Neural progenitor cell (in vitro differentiated cells): ENCODE measurements at regions not wholly inside any gene's neighbourhood (a gene's known extent, or its start where the extent isn't known, plus 50 kb on each side); places are given as distances from the start of the nearest gene placed in this dataset.
A peak's percentile ranks its signal among the peaks of the same experiment; 100 is the strongest.

Experiments used
- DNase-seq: peaks from one replicate; pipeline ENCODE4 v3.0.0-alpha.2; 2016; ENCODE audit warnings: low spot score
- H2AFZ ChIP-seq: fragments of 200-600 bp; sonication (generic); replicated peaks from 2 replicates; pipeline ENCODE4 v1.6.1; 2016; ENCODE audit warnings: antibody characterized with exemption
- H3F3A ChIP-seq: fragments of 200-600 bp; sonication (generic); 2 replicates; pipeline ENCODE4 v1.6.1; 2016; ENCODE audit warnings: antibody characterized with exemption, low read depth
- H3K27ac ChIP-seq: fragments of 200-600 bp; sonication (generic); 2 replicates; pipeline ENCODE4 v1.5.1; 2016; ENCODE audit warnings: mild to moderate bottlenecking
- H3K27me3 ChIP-seq: fragments of 200-600 bp; sonication (generic); 2 replicates; pipeline ENCODE4 v1.6.1; 2016; ENCODE audit warnings: mild to moderate bottlenecking, moderate library complexity
- H3K36me3 ChIP-seq: fragments of 200-600 bp; sonication (generic); 2 replicates; pipeline ENCODE4 v1.5.1; 2016
- H3K4me1 ChIP-seq: fragments of 200-600 bp; sonication (generic); 2 replicates; pipeline ENCODE4 v1.6.1; 2016; ENCODE audit warnings: mixed run types
- H3K4me2 ChIP-seq: fragments of 200-600 bp; sonication (generic); 2 replicates; pipeline ENCODE4 v1.6.1; 2016
- H3K4me3 ChIP-seq: fragments of 200-600 bp; sonication (generic); 2 replicates; pipeline ENCODE4 v1.5.1; 2016
- H3K79me2 ChIP-seq: fragments of 200-600 bp; sonication (generic); 2 replicates; pipeline ENCODE4 v1.6.1; 2016; ENCODE audit warnings: low read depth
- H3K9ac ChIP-seq: fragments of 200-600 bp; sonication (generic); 2 replicates; pipeline ENCODE4 v1.6.1; 2016
- H3K9me3 ChIP-seq: fragments of 200-600 bp; sonication (generic); 2 replicates; pipeline ENCODE4 v1.5.1; 2016; ENCODE audit warnings: low read depth
- H4K20me1 ChIP-seq: fragments of 200-600 bp; sonication (generic); 2 replicates; pipeline ENCODE4 v1.6.1; 2016; ENCODE audit warnings: low read depth
- H3K27ac Mint-ChIP-seq: 3 replicates; pipeline ENCODE4 v1.8.0; 2021; ENCODE audit warnings: mixed read lengths
- H3K27me3 Mint-ChIP-seq: 2 replicates; pipeline ENCODE4 v1.8.0; 2022; ENCODE audit warnings: low read depth, mild to moderate bottlenecking, inconsistent platforms, moderate library complexity, mixed read lengths; ENCODE audit not compliant: insufficient read depth
- H3K36me3 Mint-ChIP-seq: 3 replicates; pipeline ENCODE4 v1.8.0; 2021; ENCODE audit warnings: mixed read lengths
- H3K4me1 Mint-ChIP-seq: 3 replicates; pipeline ENCODE4 v1.8.0; 2021; ENCODE audit warnings: mixed read lengths
- H3K4me3 Mint-ChIP-seq: 3 replicates; pipeline ENCODE4 v1.8.0; 2021; ENCODE audit warnings: mild to moderate bottlenecking, moderate library complexity, mixed read lengths
- H3K9me3 Mint-ChIP-seq: 3 replicates; pipeline ENCODE4 v1.8.0; 2020; ENCODE audit warnings: mixed read lengths
- EZH2 ChIP-seq: fragments of 200-600 bp; sonication (generic); IDR thresholded peaks from 2 replicates; pipeline ENCODE4 v1.6.1; 2017; ENCODE audit warnings: antibody characterized with exemption, mild to moderate bottlenecking, moderate library complexity
- EZH2phosphoT487 ChIP-seq: fragments of 200-600 bp; sonication (generic); IDR thresholded peaks from 2 replicates; pipeline ENCODE4 v1.6.1; 2017; ENCODE audit warnings: antibody characterized with exemption
- TF ChIP-seq, protein P1 (sequence below): fragments of 200-600 bp; sonication (generic); IDR thresholded peaks from 2 replicates; pipeline ENCODE4 v1.5.1; 2017; ENCODE audit warnings: antibody characterized with exemption, mild to moderate bottlenecking

DNA sequence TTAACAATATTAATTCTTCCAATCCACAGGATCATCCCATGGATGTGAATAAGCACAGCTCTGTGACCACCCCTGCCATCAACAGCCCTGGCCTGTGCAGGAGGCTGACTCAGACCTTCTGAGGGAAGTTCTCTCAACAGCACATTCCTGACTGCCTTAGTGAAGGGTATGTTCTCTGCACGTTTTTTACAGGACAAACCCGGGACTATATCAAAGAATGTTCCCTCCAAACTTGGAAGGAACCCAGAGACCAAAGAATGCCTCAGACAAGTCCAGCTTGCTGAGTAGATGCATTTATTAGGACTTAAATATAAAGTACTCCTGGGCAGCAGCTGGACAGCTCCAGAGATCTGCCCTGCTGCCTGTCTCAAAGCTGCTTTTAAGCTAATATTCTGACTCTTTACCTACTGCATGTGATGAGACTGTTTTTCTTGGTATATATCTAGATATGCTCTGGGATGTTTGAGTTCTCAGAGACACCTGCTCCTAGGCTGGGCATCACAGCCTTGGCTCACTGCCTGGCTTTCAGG is 1127.8 kb upstream of the PRKX start:
- Histone ChIP-seq H3K4me3 (no peak overlapping the region), H3K4me1 (no peaks in the 10 kb centered on the region), H3K9ac (no peak overlapping the region), H3K79me2 (no peaks in the 10 kb centered on the region), H3K36me3 (no peaks in the 10 kb centered on the region), H3F3A (no peaks in the 10 kb centered on the region), H2AFZ (no peak overlapping the region), H3K27ac (no peak overlapping the region), H4K20me1 (no peaks in the 10 kb centered on the region), H3K4me2 (no peak overlapping the region), H3K9me3 (no peaks in the 10 kb centered on the region), H3K27me3 (no peaks in the 10 kb centered on the region)
- Mint-ChIP-seq H3K4me1 (no peaks in the 10 kb centered on the region), H3K36me3 (no peaks in the 10 kb centered on the region), H3K4me3 (no peak overlapping the region), H3K27ac (no peak overlapping the region), H3K9me3 (no peaks in the 10 kb centered on the region), H3K27me3 (no peaks in the 10 kb centered on the region)
- TF ChIP-seq, protein P1, sequence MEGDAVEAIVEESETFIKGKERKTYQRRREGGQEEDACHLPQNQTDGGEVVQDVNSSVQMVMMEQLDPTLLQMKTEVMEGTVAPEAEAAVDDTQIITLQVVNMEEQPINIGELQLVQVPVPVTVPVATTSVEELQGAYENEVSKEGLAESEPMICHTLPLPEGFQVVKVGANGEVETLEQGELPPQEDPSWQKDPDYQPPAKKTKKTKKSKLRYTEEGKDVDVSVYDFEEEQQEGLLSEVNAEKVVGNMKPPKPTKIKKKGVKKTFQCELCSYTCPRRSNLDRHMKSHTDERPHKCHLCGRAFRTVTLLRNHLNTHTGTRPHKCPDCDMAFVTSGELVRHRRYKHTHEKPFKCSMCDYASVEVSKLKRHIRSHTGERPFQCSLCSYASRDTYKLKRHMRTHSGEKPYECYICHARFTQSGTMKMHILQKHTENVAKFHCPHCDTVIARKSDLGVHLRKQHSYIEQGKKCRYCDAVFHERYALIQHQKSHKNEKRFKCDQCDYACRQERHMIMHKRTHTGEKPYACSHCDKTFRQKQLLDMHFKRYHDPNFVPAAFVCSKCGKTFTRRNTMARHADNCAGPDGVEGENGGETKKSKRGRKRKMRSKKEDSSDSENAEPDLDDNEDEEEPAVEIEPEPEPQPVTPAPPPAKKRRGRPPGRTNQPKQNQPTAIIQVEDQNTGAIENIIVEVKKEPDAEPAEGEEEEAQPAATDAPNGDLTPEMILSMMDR = no peak
- TF ChIP-seq EZH2phosphoT487 (no peak), EZH2 (no peak)
- no peak for DNase-seq

DNA sequence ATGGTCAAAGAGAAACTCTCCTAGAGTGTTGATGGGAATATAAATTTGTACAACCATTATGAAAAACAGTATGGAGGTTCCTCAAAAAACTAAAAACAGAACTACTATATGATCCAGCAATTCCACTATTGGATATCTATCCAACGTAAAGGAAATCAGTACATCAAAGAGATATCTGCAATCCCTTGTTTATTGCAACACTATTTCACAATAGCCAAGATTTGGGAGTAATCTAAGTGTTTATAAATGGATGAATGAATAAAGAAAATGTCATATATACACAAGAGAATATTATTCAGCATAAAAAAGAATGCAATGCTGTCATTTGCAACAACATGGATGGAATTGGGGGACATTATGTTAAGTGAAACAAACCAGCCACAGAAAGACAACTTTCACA is 1118.1 kb upstream of the PRKX start:
- Histone ChIP-seq H3K36me3 (no peaks in the 10 kb centered on the region), H3F3A (no peaks in the 10 kb centered on the region), H3K27me3 (no peaks in the 10 kb centered on the region), H2AFZ (no peak overlapping the region), H3K79me2 (no peaks in the 10 kb centered on the region), H3K4me1 (no peaks in the 10 kb centered on the region), H3K27ac (no peak overlapping the region), H4K20me1 (no peaks in the 10 kb centered on the region), H3K4me3 (no peak overlapping the region), H3K9ac (no peak overlapping the region), H3K9me3 (no peaks in the 10 kb centered on the region), H3K4me2 (no peak overlapping the region)
- H3K4me3 Mint-ChIP-seq = no peak overlapping the region
- TF ChIP-seq, protein P1 = no peak
- no peaks in the 10 kb centered on the region for H3K4me1 Mint-ChIP-seq
- no peaks in the 10 kb centered on the region for H3K36me3 Mint-ChIP-seq
- no peaks in the 10 kb centered on the region for H3K9me3 Mint-ChIP-seq
- no peak overlapping the region for H3K27ac Mint-ChIP-seq
- no peaks in the 10 kb centered on the region for H3K27me3 Mint-ChIP-seq
- no peak for DNase-seq

DNA sequence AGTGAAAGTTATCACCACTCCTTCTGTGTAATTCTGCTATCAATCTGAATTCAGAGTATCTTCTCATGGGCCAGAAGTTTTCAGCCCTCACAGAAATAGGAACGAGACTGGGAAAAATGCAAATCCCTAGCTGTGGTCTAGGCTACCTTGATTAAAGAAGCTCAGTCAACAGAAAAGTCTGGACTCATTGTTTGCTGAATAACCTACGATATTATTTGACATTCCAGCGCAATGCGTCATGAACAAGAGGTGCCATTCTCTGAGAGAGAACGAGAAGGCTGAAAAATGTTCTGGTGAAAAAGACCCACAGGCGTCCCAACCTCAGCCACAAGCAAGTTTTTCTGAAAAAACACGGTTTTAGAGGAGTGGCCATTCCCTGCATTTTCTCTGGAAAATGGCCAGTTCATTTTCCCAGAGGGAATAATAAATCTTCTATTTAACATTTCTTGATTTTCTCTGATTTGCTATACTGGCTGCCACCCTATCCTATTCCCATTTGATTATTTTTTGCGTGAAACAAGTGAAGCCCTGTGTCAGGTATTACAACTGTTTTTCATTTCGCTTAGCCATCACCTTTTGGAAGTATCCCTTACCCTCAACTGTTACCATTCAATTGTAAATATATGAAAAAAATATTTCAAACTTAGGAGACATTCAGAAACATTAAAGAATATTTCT is 1117.6 kb upstream of the PRKX start:
- Mint-ChIP-seq H3K27ac (no peak overlapping the region), H3K9me3 (no peaks in the 10 kb centered on the region)

More for the DNA sequence above, 1117.6 kb upstream of the PRKX start:
- Histone ChIP-seq H3F3A (no peaks in the 10 kb centered on the region), H3K9ac (no peak overlapping the region), H3K4me2 (no peak overlapping the region), H3K79me2 (no peaks in the 10 kb centered on the region), H3K27me3 (no peaks in the 10 kb centered on the region), H3K36me3 (no peaks in the 10 kb centered on the region), H4K20me1 (no peaks in the 10 kb centered on the region), H3K4me3 (no peak overlapping the region), H2AFZ (peak overlapping the region; percentile 2), H3K4me1 (no peaks in the 10 kb centered on the region), H3K9me3 (no peaks in the 10 kb centered on the region), H3K27ac (no peak overlapping the region)
- no peaks in the 10 kb centered on the region for H3K36me3 Mint-ChIP-seq
- H3K4me3 Mint-ChIP-seq = no peak overlapping the region
- TF ChIP-seq EZH2 (no peak), EZH2phosphoT487 (no peak)
- TF ChIP-seq, protein P1 = no peak
- no peaks in the 10 kb centered on the region for H3K27me3 Mint-ChIP-seq
- no peaks in the 10 kb centered on the region for H3K4me1 Mint-ChIP-seq
- DNase-seq = no peak
